ENCODE measurements at regions not wholly inside any gene's neighbourhood (a gene's known extent, or its start where the extent isn't known, plus 50 kb on each side); places are given as distances from the start of the nearest gene placed in this dataset.

DNA sequence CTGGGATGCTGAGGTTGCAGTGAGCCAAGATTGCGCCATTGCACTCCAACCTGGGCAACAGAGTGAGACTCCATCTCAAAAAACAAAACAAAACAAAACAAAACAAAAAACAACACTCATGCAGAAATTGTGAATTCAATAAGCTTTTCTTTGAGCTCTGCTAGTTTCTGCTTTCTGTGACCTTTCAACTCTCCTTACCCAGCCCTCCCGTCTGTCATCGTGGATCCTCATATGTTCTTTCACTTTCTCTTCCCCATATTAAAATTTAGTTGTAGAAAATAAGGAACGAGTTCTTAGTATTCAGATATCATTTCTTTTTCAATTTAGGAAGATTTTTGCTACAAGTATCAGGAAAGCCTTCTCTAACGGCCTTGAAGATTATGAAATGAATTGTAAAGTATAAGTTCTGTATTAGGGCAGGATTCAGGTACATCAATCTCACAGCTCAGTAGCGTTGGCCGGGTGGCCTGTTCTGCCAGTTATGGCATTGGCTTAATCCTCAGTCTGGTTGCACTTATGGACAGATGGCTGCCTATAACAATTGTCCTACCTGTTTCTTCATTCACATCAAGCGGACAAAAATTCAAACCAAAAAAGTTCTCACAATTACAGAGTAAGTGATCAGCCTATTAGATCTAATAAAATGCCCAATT, 1167.0 kb downstream of the SORCS3 start:
- no peaks in the 10 kb centered on the region for H3K4me1 ChIP-seq (ENCODE audit: control insufficient read depth, extremely low read depth, insufficient read depth, low read length)
- TF ChIP-seq, protein P1, sequence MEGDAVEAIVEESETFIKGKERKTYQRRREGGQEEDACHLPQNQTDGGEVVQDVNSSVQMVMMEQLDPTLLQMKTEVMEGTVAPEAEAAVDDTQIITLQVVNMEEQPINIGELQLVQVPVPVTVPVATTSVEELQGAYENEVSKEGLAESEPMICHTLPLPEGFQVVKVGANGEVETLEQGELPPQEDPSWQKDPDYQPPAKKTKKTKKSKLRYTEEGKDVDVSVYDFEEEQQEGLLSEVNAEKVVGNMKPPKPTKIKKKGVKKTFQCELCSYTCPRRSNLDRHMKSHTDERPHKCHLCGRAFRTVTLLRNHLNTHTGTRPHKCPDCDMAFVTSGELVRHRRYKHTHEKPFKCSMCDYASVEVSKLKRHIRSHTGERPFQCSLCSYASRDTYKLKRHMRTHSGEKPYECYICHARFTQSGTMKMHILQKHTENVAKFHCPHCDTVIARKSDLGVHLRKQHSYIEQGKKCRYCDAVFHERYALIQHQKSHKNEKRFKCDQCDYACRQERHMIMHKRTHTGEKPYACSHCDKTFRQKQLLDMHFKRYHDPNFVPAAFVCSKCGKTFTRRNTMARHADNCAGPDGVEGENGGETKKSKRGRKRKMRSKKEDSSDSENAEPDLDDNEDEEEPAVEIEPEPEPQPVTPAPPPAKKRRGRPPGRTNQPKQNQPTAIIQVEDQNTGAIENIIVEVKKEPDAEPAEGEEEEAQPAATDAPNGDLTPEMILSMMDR (optimal IDR thresholded peaks at IDR 0.05 in 1 of 3, IDR thresholded peaks at IDR 0.05 in 1 of 3, conservative IDR thresholded peaks at IDR 0.05 in 1 of 3; ENCODE audit: extremely low read depth in 1 of 3, insufficient read depth in 2 of 3, low read length in 3 of 3), result no peak
- no peak for TF ChIP-seq EZH2 (IDR thresholded peaks at IDR 0.05; ENCODE audit: low read length)
- dilution Hi-C loops (cut with MboI; ENCODE audit: extremely low pct_ligation_motif_present, low sequenced_read_pairs), result no loop called here
- H3K4me3 ChIP-seq (ENCODE audit: control insufficient read depth in 2 of 3, extremely low read depth in 1 of 3, insufficient read depth in 2 of 3, low read depth in 1 of 3, low read length in 3 of 3), result no peak overlapping the region
- H3K9ac ChIP-seq (ENCODE audit: control insufficient read depth, extremely low read depth, insufficient read depth, low read length), result no peak overlapping the region
- no peak for FAIRE-seq
- no peaks in the 10 kb centered on the region for H4K20me1 ChIP-seq (ENCODE audit: control insufficient read depth, extremely low read depth, insufficient read depth, low read length)
- DNase-seq (ENCODE audit: low read depth, low spot score), result no peak
- H2AFZ ChIP-seq (ENCODE audit: control insufficient read depth, low read length), result no peak overlapping the region
- H3K79me2 ChIP-seq (ENCODE audit: control insufficient read depth, insufficient read depth, low read length), result no peaks in the 10 kb centered on the region
- no peak overlapping the region for H3K4me2 ChIP-seq (ENCODE audit: control insufficient read depth, extremely low read depth, insufficient read depth, low read depth, low read length)
- H3K9me1 ChIP-seq (ENCODE audit: control insufficient read depth, extremely low read depth, insufficient read depth, low read length), result no peaks in the 10 kb centered on the region
- no peaks in the 10 kb centered on the region for H3K36me3 ChIP-seq (ENCODE audit: control insufficient read depth in 2 of 2, extremely low read depth in 1 of 2, insufficient read depth in 2 of 2, low read length in 2 of 2)
- H3K27ac ChIP-seq (ENCODE audit: control insufficient read depth, insufficient read depth, low read length), result no peak overlapping the region
- H3K27me3 ChIP-seq (ENCODE audit: control insufficient read depth, extremely low read depth, insufficient read depth, low read length), result no peaks in the 10 kb centered on the region
- no peaks in the 10 kb centered on the region for H3K9me3 ChIP-seq (ENCODE audit: control insufficient read depth, low read depth, low read length)

DNA sequence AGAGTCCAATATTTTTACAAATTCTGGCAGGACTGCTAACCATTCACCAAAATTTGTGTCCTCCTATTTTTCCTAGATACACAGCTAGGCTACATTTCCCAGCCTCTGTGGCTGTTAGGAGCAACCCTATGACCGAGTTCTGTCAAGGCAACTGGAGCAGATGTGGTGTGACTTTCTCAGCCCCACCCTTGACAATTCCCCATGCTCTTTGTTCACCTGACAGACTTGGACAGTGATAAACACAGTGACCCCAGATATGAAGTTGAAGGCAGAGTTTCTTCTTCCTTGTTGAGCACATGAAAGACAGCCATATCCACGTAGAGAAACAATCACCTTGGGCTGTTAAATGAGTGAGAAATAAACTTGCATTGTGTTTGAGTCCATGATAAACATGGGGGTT, 1162.1 kb downstream of the SORCS3 start:
- no peaks in the 10 kb centered on the region for H3K9me1 ChIP-seq (ENCODE audit: control insufficient read depth, extremely low read depth, insufficient read depth, low read length)
- no peak for FAIRE-seq

More for the DNA sequence above, 1162.1 kb downstream of the SORCS3 start:
- Histone ChIP-seq H3K36me3 (ENCODE audit: control insufficient read depth in 2 of 2, extremely low read depth in 1 of 2, insufficient read depth in 2 of 2, low read length in 2 of 2) (no peaks in the 10 kb centered on the region), H3K9me3 (ENCODE audit: control insufficient read depth, low read depth, low read length) (no peaks in the 10 kb centered on the region), H3K4me1 (ENCODE audit: control insufficient read depth, extremely low read depth, insufficient read depth, low read length) (no peaks in the 10 kb centered on the region), H3K9ac (ENCODE audit: control insufficient read depth, extremely low read depth, insufficient read depth, low read length) (no peak overlapping the region), H3K27ac (ENCODE audit: control insufficient read depth, insufficient read depth, low read length) (no peak overlapping the region), H3K27me3 (ENCODE audit: control insufficient read depth, extremely low read depth, insufficient read depth, low read length) (no peaks in the 10 kb centered on the region), H3K4me2 (ENCODE audit: control insufficient read depth, extremely low read depth, insufficient read depth, low read depth, low read length) (no peak overlapping the region), H3K79me2 (ENCODE audit: control insufficient read depth, insufficient read depth, low read length) (no peaks in the 10 kb centered on the region), H3K4me3 (ENCODE audit: control insufficient read depth in 2 of 3, extremely low read depth in 1 of 3, insufficient read depth in 2 of 3, low read depth in 1 of 3, low read length in 3 of 3) (no peak overlapping the region), H4K20me1 (ENCODE audit: control insufficient read depth, extremely low read depth, insufficient read depth, low read length) (no peaks in the 10 kb centered on the region), H2AFZ (ENCODE audit: control insufficient read depth, low read length) (no peak overlapping the region)
- DNase-seq (ENCODE audit: low read depth, low spot score), result no peak
- TF ChIP-seq, protein P1 (optimal IDR thresholded peaks at IDR 0.05 in 1 of 3, IDR thresholded peaks at IDR 0.05 in 1 of 3, conservative IDR thresholded peaks at IDR 0.05 in 1 of 3; ENCODE audit: extremely low read depth in 1 of 3, insufficient read depth in 2 of 3, low read length in 3 of 3), result no peak
- no peak for TF ChIP-seq EZH2 (IDR thresholded peaks at IDR 0.05; ENCODE audit: low read length)
- dilution Hi-C loops (cut with MboI; ENCODE audit: extremely low pct_ligation_motif_present, low sequenced_read_pairs), result no loop called here

All from keratinocyte (primary cell).